Sciatic nerve (tissue), 2 donors: ENCODE measurements at regions not wholly inside any gene's neighbourhood (a gene's known extent, or its start where the extent isn't known, plus 50 kb on each side); places are given as distances from the start of the nearest gene placed in this dataset.
"Not testable (repeated sequence)": the region's sequence is repeated elsewhere in the genome, so short reads cannot be mapped to it uniquely, and the experiment has no call there.

Experiments
- ATAC-seq: fragments of 200-7000 bp; cut with Tn5 transposase; one replicate; pipeline ENCODE4 v1.9.1; 2020; ENCODE audit warnings: mild to moderate bottlenecking, moderate library complexity
- DNase-seq: peaks from one replicate; pipeline ENCODE4 v3.0.0-alpha.2; 2020; ENCODE audit warnings: low spot score
- intact Hi-C: fragments of 100-400 bp; cut with DNase I; formaldehyde crosslinking; loops from one replicate; pipeline ENCODE4 v1.14.2; 2022
- donor health status: DM: no; HTN: no; CAD: no.
- donor health status: DM: no; HTN: no; CAD: no.

DNA sequence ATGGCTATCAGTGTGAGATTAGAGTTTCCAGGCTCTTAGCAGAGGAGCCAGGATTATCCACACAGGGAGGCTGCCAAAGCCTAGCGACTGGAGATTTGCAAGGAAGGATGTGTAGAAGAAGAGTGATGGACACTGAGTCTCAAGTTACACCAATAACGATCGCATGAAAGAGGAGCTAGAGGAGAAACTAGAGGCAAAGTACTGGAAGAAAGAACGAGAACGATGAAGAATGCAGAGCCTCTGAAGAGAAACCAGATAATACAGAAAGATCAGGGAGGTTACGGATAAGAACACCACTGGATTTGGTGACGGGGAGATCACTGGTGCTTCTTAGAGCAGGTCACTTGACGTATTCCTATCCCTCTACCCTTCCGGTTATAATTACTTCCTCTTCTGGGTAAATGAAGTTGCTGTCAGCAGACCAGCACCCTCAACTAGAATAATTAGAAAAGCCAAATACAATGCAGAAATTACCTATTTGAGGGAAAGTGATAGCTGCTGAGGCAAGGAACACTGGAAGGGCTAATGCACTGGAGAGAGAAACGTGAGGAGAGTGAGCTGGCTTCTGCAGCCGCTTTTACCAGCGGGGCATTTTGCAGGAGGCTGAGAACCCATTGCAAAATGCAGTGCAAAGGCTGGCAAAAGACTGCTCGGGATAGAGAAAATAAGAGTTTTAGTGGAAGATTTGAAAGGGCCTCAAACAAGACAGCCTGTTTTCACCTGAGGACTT is 93.1 kb upstream of the HIF1A start:
- no peak for DNase-seq
- intact Hi-C loops: no loop called here
- ATAC-seq: peak; percentile 52

- DNase-seq (no peak), ATAC-seq (peak; percentile 24)
- intact Hi-C loops: no loop called here
Observed at GRCh38 chr14:61602733-61603077, 92.6 kb upstream of the HIF1A start.

GRCh38 chr14:61603736-61604135 is 91.6 kb upstream of the HIF1A start:
- DNase-seq: no peak
- intact Hi-C loops: no loop called here
- peak; percentile 46 for ATAC-seq

- ATAC-seq: no peak
- DNase-seq: no peak
- intact Hi-C loops: no loop called here
Observed at GRCh38 chr14:61607570-61608244, 87.6 kb upstream of the HIF1A start.

- intact Hi-C loops: no loop called here
- ATAC-seq (peak; percentile 63), DNase-seq (no peak)
Observed at GRCh38 chr14:61608245-61609165, 86.8 kb upstream of the HIF1A start.

GRCh38 chr14:61609191-61609843 is 86.0 kb upstream of the HIF1A start:
- DNase-seq (no peak), ATAC-seq (peak; percentile 68)
- intact Hi-C loops: no loop called here

- ATAC-seq (no peak), DNase-seq (no peak)
- intact Hi-C loops: loop anchor here (5.0 kb wide), 1 partner anchor 1457 kb away; no protein-coding TSS in a partner anchor
Observed at GRCh38 chr14:61609884-61610283, 85.4 kb upstream of the HIF1A start.

DNA sequence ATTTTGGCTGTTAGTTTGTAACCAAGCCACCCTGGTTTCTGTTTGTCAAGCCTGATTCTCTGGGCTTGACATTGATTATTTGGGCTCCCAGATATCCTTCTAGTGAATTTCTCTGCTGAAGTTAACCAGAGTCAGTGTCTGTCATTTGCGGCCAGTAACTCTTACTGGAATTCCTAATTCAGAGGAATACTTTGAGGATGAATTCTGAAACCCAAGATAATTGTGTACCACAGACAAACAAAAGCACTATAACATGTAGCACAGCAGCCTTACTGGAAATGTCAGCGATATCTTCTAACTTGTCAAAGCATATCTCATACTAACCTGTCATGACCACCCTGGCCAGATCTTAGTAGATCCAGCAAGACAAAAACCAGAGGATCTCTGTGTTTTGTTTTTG is 84.4 kb upstream of the HIF1A start:
- DNase-seq (no peak), ATAC-seq (no peak)
- intact Hi-C loops: loop anchor here (5.0 kb wide), 1 partner anchor 1456 kb away; no protein-coding TSS in a partner anchor

GRCh38 chr14:61611880-61612630 is 83.3 kb upstream of the HIF1A start:
- DNase-seq (no peak), ATAC-seq (no peak)
- intact Hi-C loops: loop anchor here (5.0 kb wide), 1 partner anchor 1455 kb away; no protein-coding TSS in a partner anchor

DNA sequence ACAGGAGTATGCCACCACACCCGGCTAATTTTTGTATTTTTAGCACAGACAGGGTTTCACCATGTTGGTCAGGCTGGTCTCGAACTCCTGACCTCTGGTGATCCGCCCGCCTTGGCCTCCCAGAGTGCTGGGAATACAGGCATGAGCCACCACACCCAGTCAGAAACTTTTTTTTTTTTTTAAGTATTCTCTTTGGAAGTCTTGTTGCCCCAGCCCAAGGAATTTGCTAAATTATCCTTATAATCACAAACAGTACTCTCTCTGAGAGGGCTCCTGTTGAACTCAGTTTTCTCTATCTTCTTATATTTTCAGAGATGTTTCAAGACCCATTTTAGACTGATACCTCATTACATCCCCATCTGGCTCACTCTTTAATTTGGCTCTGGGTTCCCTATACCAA is 82.3 kb upstream of the HIF1A start:
- intact Hi-C loops: loop anchor here (5.0 kb wide), 1 partner anchor 1454 kb away; no protein-coding TSS in a partner anchor
- DNase-seq, ATAC-seq: not testable (repeated sequence)

DNA sequence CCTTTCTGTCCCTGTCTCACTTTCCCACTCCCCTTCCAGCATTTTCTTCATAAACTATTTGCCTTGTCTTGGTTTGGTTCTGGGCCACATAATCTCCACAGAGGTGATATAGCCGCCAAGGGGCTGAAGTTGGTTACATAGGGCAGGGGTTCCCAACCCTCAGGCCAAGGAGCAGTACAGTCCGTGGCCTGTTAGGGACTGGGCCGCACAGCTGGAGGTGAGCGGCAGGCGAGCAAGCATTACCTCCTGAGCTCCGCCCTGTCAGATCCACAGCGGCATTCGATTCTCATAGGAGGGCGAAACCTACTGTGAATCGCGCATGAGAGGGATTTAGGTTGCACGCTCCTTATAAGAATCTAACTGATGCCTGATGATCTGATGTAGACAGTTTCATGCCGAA is 80.6 kb upstream of the HIF1A start:
- intact Hi-C loops: loop anchor here (5.0 kb wide), 1 partner anchor 1453 kb away; no protein-coding TSS in a partner anchor
- DNase-seq: no peak
- ATAC-seq: no peak

GRCh38 chr14:61615743-61616523 is 79.4 kb upstream of the HIF1A start:
- ATAC-seq: no peak

GRCh38 chr14:61616524-61617185 is 78.7 kb upstream of the HIF1A start:
- DNase-seq (no peak), ATAC-seq (no peak)
- intact Hi-C loops: no loop called here

More at GRCh38 chr14:61615743-61616523, 79.4 kb upstream of the HIF1A start:
- DNase-seq: no peak
- intact Hi-C loops: no loop called here

- no peak for ATAC-seq
- intact Hi-C loops: no loop called here
- no peak for DNase-seq
Observed at GRCh38 chr14:61618448-61618847, 76.9 kb upstream of the HIF1A start.

GRCh38 chr14:61619494-61619893 is 75.8 kb upstream of the HIF1A start:
- intact Hi-C loops: no loop called here
- no peak for ATAC-seq
- DNase-seq: no peak

- no peak for DNase-seq
- intact Hi-C loops: no loop called here
- no peak for ATAC-seq
Observed at GRCh38 chr14:61620130-61620946, 75.0 kb upstream of the HIF1A start.
